CD4-positive, alpha-beta memory T cell (primary cell): ENCODE measurements at regions not wholly inside any gene's neighbourhood (a gene's known extent, or its start where the extent isn't known, plus 50 kb on each side); places are given as distances from the start of the nearest gene placed in this dataset.
A peak's percentile ranks its signal among the peaks of the same experiment; 100 is the strongest.

ENCODE experiments used
- CTCF ChIA-PET: fragments of 350-600 bp; sonication (Branson Sonifier 250); formaldehyde crosslinking; loops from one replicate; lab custom pipeline; 2021; ENCODE audit warnings: inconsistent platforms; ENCODE audit not compliant: partially characterized antibody; lab: Charles Lee
- POLR2A ChIA-PET: fragments of 350-600 bp; sonication (Branson Sonifier 250); formaldehyde crosslinking; loops from one replicate; lab custom pipeline; 2021; ENCODE audit not compliant: partially characterized antibody; lab: Charles Lee
- DNase-seq, 5 donors: peaks; one replicate each; pipeline versions ENCODE4 v3.0.0 to v3.0.0-alpha.2; 2020 to 2022; ENCODE audit warnings: mixed read lengths in 1 of 5
- H3K27ac ChIP-seq: one replicate; pipeline ENCODE4 v1.7.0; 2013; ENCODE audit warnings: low read depth, low read length
- H3K27me3 ChIP-seq: 2 replicates; pipeline ENCODE4 v1.7.0; 2013; ENCODE audit warnings: mild to moderate bottlenecking, low read length, moderate library complexity; ENCODE audit not compliant: insufficient read depth
- H3K36me3 ChIP-seq: 2 replicates; pipeline ENCODE4 v1.7.0; 2013; ENCODE audit warnings: mild to moderate bottlenecking, low read length, moderate library complexity; ENCODE audit not compliant: insufficient read depth
- H3K4me1 ChIP-seq: 2 replicates; pipeline ENCODE4 v1.7.0; 2013; ENCODE audit warnings: mild to moderate bottlenecking, low read length, moderate library complexity; ENCODE audit not compliant: insufficient read depth
- H3K4me3 ChIP-seq, 2 donors: one replicate each; pipeline ENCODE4 v1.7.0; 2013; ENCODE audit warnings: low read length in 2 of 2, mild to moderate bottlenecking in 1 of 2
- H3K9me3 ChIP-seq, 2 donors: one replicate each; pipeline ENCODE4 v1.7.0; 2013; ENCODE audit warnings: low read length in 2 of 2, control low read depth in 1 of 2; ENCODE audit not compliant: control insufficient read depth in 1 of 2
- H3K27ac Mint-ChIP-seq, 7 donors: one replicate each; pipeline ENCODE4 v1.8.0; 2020 to 2021; ENCODE audit warnings: mixed read lengths in 7 of 7, mild to moderate bottlenecking in 6 of 7, inconsistent platforms in 3 of 7, moderate library complexity in 3 of 7
- H3K27me3 Mint-ChIP-seq, 2 donors: one replicate each; pipeline ENCODE4 v1.8.0; 2020 to 2021; ENCODE audit warnings: mixed read lengths in 2 of 2
- H3K36me3 Mint-ChIP-seq, 2 donors: one replicate each; pipeline ENCODE4 v1.8.0; 2020 to 2021; ENCODE audit warnings: mixed read lengths in 2 of 2, inconsistent platforms in 1 of 2, mild to moderate bottlenecking in 1 of 2
- H3K4me1 Mint-ChIP-seq, 4 donors: one replicate each; pipeline ENCODE4 v1.8.0; 2020 to 2021; ENCODE audit warnings: mixed read lengths in 4 of 4, mild to moderate bottlenecking in 1 of 4
- H3K4me3 Mint-ChIP-seq, 8 donors: one replicate each; pipeline ENCODE4 v1.8.0; 2020 to 2021; ENCODE audit warnings: mixed read lengths in 8 of 8, mild to moderate bottlenecking in 7 of 8, moderate library complexity in 6 of 8, inconsistent platforms in 3 of 8
- H3K9me3 Mint-ChIP-seq, 8 donors: one replicate each; pipeline ENCODE4 v1.8.0; 2020 to 2021; ENCODE audit warnings: mixed read lengths in 8 of 8, mild to moderate bottlenecking in 5 of 8, inconsistent platforms in 3 of 8, moderate library complexity in 1 of 8
- intact Hi-C: fragments of 100-400 bp; cut with micrococcal nuclease; formaldehyde crosslinking; loops from one replicate; pipeline ENCODE4 v1.15.1; 2023

- Histone ChIP-seq H3K4me3 (no peak overlapping the region), H3K36me3 (no peaks in the 10 kb centered on the region), H3K9me3 (no peaks in the 10 kb centered on the region), H3K27me3 (no peaks in the 10 kb centered on the region), H3K4me1 (no peaks in the 10 kb centered on the region), H3K27ac (no peak overlapping the region)
- Mint-ChIP-seq H3K4me1 (no peaks in the 10 kb centered on the region), H3K36me3 (no peaks in the 10 kb centered on the region), H3K27me3 (peaks cover 9 to 21% of the 10 kb centered on the region in 2 donors), H3K4me3 (no peak overlapping the region), H3K27ac (no peak overlapping the region), H3K9me3 (no peaks in the 10 kb centered on the region)
- CTCF ChIA-PET = interaction anchor here (0.7 to 4.5 kb wide), 20 partner anchors 9 to 262 kb away, joined by 3 to 145 read pairs (median 4); partner anchors contain the start of genes ALDH7A1 and PHAX
- DNase-seq = peak; percentile 56 to 66 (median 58)
- POLR2A ChIA-PET = interaction anchor here (1.5 kb wide), 1 partner anchor 9 kb away, joined by 3 read pairs; no protein-coding TSS in a partner anchor
- intact Hi-C loops = loop anchor here (1.0 to 5.0 kb wide), 5 partner anchors 15 to 443 kb away; no protein-coding TSS in a partner anchor
Measured at GRCh38 chr5:126339215-126339805, 83.9 kb upstream of the GRAMD2B start.

- no peaks in the 10 kb centered on the region for H3K4me1 Mint-ChIP-seq
- intact Hi-C loops = no loop called here
- no peaks in the 10 kb centered on the region for H3K36me3 Mint-ChIP-seq
- no peaks in the 10 kb centered on the region for H3K9me3 ChIP-seq
- H3K36me3 ChIP-seq = no peaks in the 10 kb centered on the region
- POLR2A ChIA-PET = no interaction called here
- no peak overlapping the region for H3K4me3 Mint-ChIP-seq
- CTCF ChIA-PET = interaction anchor here (0.8 to 3.7 kb wide), 7 partner anchors 11 to 259 kb away, joined by 3 to 40 read pairs (median 5); partner anchors contain the start of gene PHAX
- H3K27me3 Mint-ChIP-seq = peaks cover 22 to 27% of the 10 kb centered on the region in 2 donors
- H3K27ac Mint-ChIP-seq = no peak overlapping the region
- no peak overlapping the region for H3K4me3 ChIP-seq
- no peak for DNase-seq
- H3K9me3 Mint-ChIP-seq = no peaks in the 10 kb centered on the region
- no peak overlapping the region for H3K27ac ChIP-seq
- H3K27me3 ChIP-seq = no peaks in the 10 kb centered on the region
- H3K4me1 ChIP-seq = no peaks in the 10 kb centered on the region
Measured at GRCh38 chr5:126341906-126342630, 81.1 kb upstream of the GRAMD2B start.

GRCh38 chr5:126348855-126349635 lies 74.2 kb upstream of the GRAMD2B start:
- ChIA-PET POLR2A (interaction anchor here (0.5 to 1.2 kb wide), 2 partner anchors 10 to 151 kb away, joined by 3 read pairs; no protein-coding TSS in a partner anchor), CTCF (interaction anchor here (0.7 to 8.6 kb wide), 6 partner anchors 11 to 197 kb away, joined by 3 to 114 read pairs (median 6); no protein-coding TSS in a partner anchor)
- H3K4me1 Mint-ChIP-seq = peaks cover 1 to 2% (median 2%) of the 10 kb centered on the region in 4 donors
- H3K27ac ChIP-seq = no peak overlapping the region
- no peak overlapping the region for H3K4me3 Mint-ChIP-seq
- no peaks in the 10 kb centered on the region for H3K36me3 ChIP-seq
- no peak for DNase-seq
- intact Hi-C loops = no loop called here
- H3K9me3 ChIP-seq = no peaks in the 10 kb centered on the region
- no peaks in the 10 kb centered on the region for H3K36me3 Mint-ChIP-seq
- peaks cover 25 to 30% of the 10 kb centered on the region in 2 donors for H3K27me3 Mint-ChIP-seq
- H3K4me3 ChIP-seq = no peak overlapping the region
- H3K27ac Mint-ChIP-seq = peak overlapping the region in 1 of 7 donors; percentile 20
- peaks cover 2% of the 10 kb centered on the region for H3K4me1 ChIP-seq
- no peaks in the 10 kb centered on the region for H3K27me3 ChIP-seq
- H3K9me3 Mint-ChIP-seq = no peaks in the 10 kb centered on the region

GRCh38 chr5:126351153-126351552 lies 72.1 kb upstream of the GRAMD2B start:
- DNase-seq = no peak
- H3K4me1 Mint-ChIP-seq = peaks cover 4 to 12% (median 5%) of the 10 kb centered on the region in 4 donors
- H3K36me3 Mint-ChIP-seq = no peaks in the 10 kb centered on the region
- Histone ChIP-seq H3K4me1 (peaks cover 4% of the 10 kb centered on the region), H3K27ac (no peak overlapping the region), H3K4me3 (no peak overlapping the region), H3K9me3 (no peaks in the 10 kb centered on the region), H3K36me3 (no peaks in the 10 kb centered on the region), H3K27me3 (no peaks in the 10 kb centered on the region)
- peaks cover 18 to 23% of the 10 kb centered on the region in 2 donors for H3K27me3 Mint-ChIP-seq
- no peak overlapping the region for H3K4me3 Mint-ChIP-seq
- ChIA-PET POLR2A (no interaction called here), CTCF (interaction anchor here (1.0 to 8.6 kb wide), 7 partner anchors 8 to 190 kb away, joined by 3 to 114 read pairs (median 4); no protein-coding TSS in a partner anchor)
- H3K9me3 Mint-ChIP-seq = no peaks in the 10 kb centered on the region
- intact Hi-C loops = no loop called here
- no peak overlapping the region for H3K27ac Mint-ChIP-seq

- no peak overlapping the region for H3K4me3 ChIP-seq
- no peaks in the 10 kb centered on the region for H3K9me3 ChIP-seq
- H3K27me3 ChIP-seq = no peaks in the 10 kb centered on the region
- H3K27me3 Mint-ChIP-seq = peaks cover 7 to 8% of the 10 kb centered on the region in 2 donors
- no peaks in the 10 kb centered on the region for H3K36me3 ChIP-seq
- intact Hi-C loops = loop anchor here (1.0 to 2.0 kb wide), 5 partner anchors 15 to 247 kb away; partner anchors contain the start of gene GRAMD2B
- H3K27ac Mint-ChIP-seq = peak overlapping the region in 4 of 7 donors; percentile 7 to 65 (median 50)
- no peaks in the 10 kb centered on the region for H3K9me3 Mint-ChIP-seq
- no peaks in the 10 kb centered on the region for H3K36me3 Mint-ChIP-seq
- peak in 4 of 5 donors; percentile 48 to 51 (median 50) for DNase-seq
- H3K4me3 Mint-ChIP-seq = peak overlapping the region in 6 of 8 donors; percentile 27 to 68 (median 64)
- CTCF ChIA-PET = interaction anchor here (0.5 to 8.6 kb wide), 15 partner anchors 9 to 254 kb away, joined by 3 to 114 read pairs (median 4); partner anchors contain the start of gene GRAMD2B
- H3K27ac ChIP-seq = no peak overlapping the region
- peaks cover 4 to 12% (median 5%) of the 10 kb centered on the region in 4 donors for H3K4me1 Mint-ChIP-seq
- POLR2A ChIA-PET = no interaction called here
- H3K4me1 ChIP-seq = peaks cover 4% of the 10 kb centered on the region
Measured at GRCh38 chr5:126354012-126354857, 69.0 kb upstream of the GRAMD2B start.
